ENCODE measurements at regions not wholly inside any gene's neighbourhood (a gene's known extent, or its start where the extent isn't known, plus 50 kb on each side); places are given as distances from the start of the nearest gene placed in this dataset.

- Histone ChIP-seq H3K4me3 (ENCODE audit: low read depth, low read length) (no peak overlapping the region), H3K27me3 (ENCODE audit: control insufficient read depth, insufficient read depth, low read length) (no peaks in the 10 kb centered on the region), H3K36me3 (ENCODE audit: control insufficient read depth, insufficient read depth, low read length) (no peaks in the 10 kb centered on the region)
- DNase-seq (ENCODE audit: low read depth), result no peak
- TF ChIP-seq CTCF (IDR thresholded peaks at IDR 0.05; ENCODE audit: insufficient read depth, low read length, poor library complexity, severe bottlenecking), result no peak
Observed at GRCh38 chr13:71089056-71089455, 777.9 kb downstream of the DACH1 start.

GRCh38 chr13:71087432-71087831 is 779.6 kb downstream of the DACH1 start:
- DNase-seq (ENCODE audit: low read depth), result no peak
- Histone ChIP-seq H3K36me3 (ENCODE audit: control insufficient read depth, insufficient read depth, low read length) (no peaks in the 10 kb centered on the region), H3K27me3 (ENCODE audit: control insufficient read depth, insufficient read depth, low read length) (no peaks in the 10 kb centered on the region), H3K4me3 (ENCODE audit: low read depth, low read length) (no peak overlapping the region)
- TF ChIP-seq CTCF (IDR thresholded peaks at IDR 0.05; ENCODE audit: insufficient read depth, low read length, poor library complexity, severe bottlenecking), result no peak

- TF ChIP-seq CTCF (IDR thresholded peaks at IDR 0.05; ENCODE audit: insufficient read depth, low read length, poor library complexity, severe bottlenecking), result no peak
- no peaks in the 10 kb centered on the region for H3K27me3 ChIP-seq (ENCODE audit: control insufficient read depth, insufficient read depth, low read length)
- H3K4me3 ChIP-seq (ENCODE audit: low read depth, low read length), result no peak overlapping the region
- no peaks in the 10 kb centered on the region for H3K36me3 ChIP-seq (ENCODE audit: control insufficient read depth, insufficient read depth, low read length)
- no peak for DNase-seq (ENCODE audit: low read depth)
Observed at GRCh38 chr13:71087006-71087405, 780.0 kb downstream of the DACH1 start.

- H3K36me3 ChIP-seq (ENCODE audit: control insufficient read depth, insufficient read depth, low read length), result no peaks in the 10 kb centered on the region
- DNase-seq (ENCODE audit: low read depth), result no peak
- no peak overlapping the region for H3K4me3 ChIP-seq (ENCODE audit: low read depth, low read length)
- H3K27me3 ChIP-seq (ENCODE audit: control insufficient read depth, insufficient read depth, low read length), result no peaks in the 10 kb centered on the region
- TF ChIP-seq CTCF (IDR thresholded peaks at IDR 0.05; ENCODE audit: insufficient read depth, low read length, poor library complexity, severe bottlenecking), result no peak
Observed at GRCh38 chr13:71082631-71083030, 784.4 kb downstream of the DACH1 start.

- no peaks in the 10 kb centered on the region for H3K36me3 ChIP-seq (ENCODE audit: control insufficient read depth, insufficient read depth, low read length)
- no peak overlapping the region for H3K4me3 ChIP-seq (ENCODE audit: low read depth, low read length)
- H3K27me3 ChIP-seq (ENCODE audit: control insufficient read depth, insufficient read depth, low read length), result no peaks in the 10 kb centered on the region
- no peak for DNase-seq (ENCODE audit: low read depth)
- TF ChIP-seq CTCF (IDR thresholded peaks at IDR 0.05; ENCODE audit: insufficient read depth, low read length, poor library complexity, severe bottlenecking), result no peak
Observed at GRCh38 chr13:71079638-71080037, 787.4 kb downstream of the DACH1 start.

- H3K36me3 ChIP-seq (ENCODE audit: control insufficient read depth, insufficient read depth, low read length), result no peaks in the 10 kb centered on the region
- no peak for TF ChIP-seq CTCF (IDR thresholded peaks at IDR 0.05; ENCODE audit: insufficient read depth, low read length, poor library complexity, severe bottlenecking)
- no peaks in the 10 kb centered on the region for H3K27me3 ChIP-seq (ENCODE audit: control insufficient read depth, insufficient read depth, low read length)
- H3K4me3 ChIP-seq (ENCODE audit: low read depth, low read length), result no peak overlapping the region
- DNase-seq (ENCODE audit: low read depth), result no peak
Observed at GRCh38 chr13:71068041-71068440, 799.0 kb downstream of the DACH1 start.

Data from kidney epithelial cell (primary cell).